Neural progenitor cell (in vitro differentiated cells): ENCODE measurements at regions not wholly inside any gene's neighbourhood (a gene's known extent, or its start where the extent isn't known, plus 50 kb on each side); places are given as distances from the start of the nearest gene placed in this dataset.

ENCODE experiments used
- CTCF ChIP-seq: fragments of 200-600 bp; sonication (generic); IDR thresholded peaks from 2 replicates; pipeline ENCODE4 v1.5.1; 2017; ENCODE audit warnings: antibody characterized with exemption, mild to moderate bottlenecking
- EZH2 ChIP-seq: fragments of 200-600 bp; sonication (generic); IDR thresholded peaks from 2 replicates; pipeline ENCODE4 v1.6.1; 2017; ENCODE audit warnings: antibody characterized with exemption, mild to moderate bottlenecking, moderate library complexity

DNA sequence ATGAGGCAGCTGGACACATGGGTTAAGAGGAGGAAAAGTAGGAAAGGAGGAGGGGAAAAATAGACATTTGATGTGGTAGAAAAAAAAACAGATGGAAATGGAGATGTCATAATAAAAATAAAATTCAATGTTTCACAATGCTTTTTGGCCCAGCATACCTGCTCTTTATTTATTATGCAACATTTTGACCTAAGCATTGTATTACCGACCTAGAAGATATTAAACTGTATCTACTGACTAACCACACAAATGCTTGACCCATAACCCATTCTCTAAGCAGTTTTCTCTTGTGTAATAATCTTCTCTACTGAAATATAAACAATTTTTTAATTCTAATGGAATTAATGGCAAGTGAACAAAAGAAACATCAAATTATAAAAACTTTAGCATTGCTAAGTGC is 362.3 kb downstream of the FBXO15 start:
- no peak for TF ChIP-seq EZH2
- TF ChIP-seq CTCF, result no peak
